ENCODE measurements at regions not wholly inside any gene's neighbourhood (a gene's known extent, or its start where the extent isn't known, plus 50 kb on each side); places are given as distances from the start of the nearest gene placed in this dataset.

DNA sequence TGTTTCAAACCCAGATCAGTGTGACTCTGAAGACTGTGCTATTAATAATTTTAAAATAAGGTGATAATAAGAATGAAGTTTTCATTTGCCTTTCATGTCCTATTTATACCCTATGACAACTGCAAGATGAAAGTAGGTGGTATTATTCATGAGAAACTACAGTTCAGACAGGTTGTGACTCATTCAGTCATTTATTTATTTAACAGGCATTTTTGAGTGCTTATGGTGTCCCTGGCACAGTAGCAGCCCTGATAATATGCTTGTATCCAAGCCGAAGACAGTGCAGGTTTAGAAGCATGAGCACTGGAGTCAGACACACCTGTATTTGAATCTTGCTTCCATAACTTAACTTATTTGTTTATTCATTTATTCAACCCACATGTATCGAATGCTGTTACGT lies 87.1 kb downstream of the FZD1 start:
- TF ChIP-seq, protein P1, sequence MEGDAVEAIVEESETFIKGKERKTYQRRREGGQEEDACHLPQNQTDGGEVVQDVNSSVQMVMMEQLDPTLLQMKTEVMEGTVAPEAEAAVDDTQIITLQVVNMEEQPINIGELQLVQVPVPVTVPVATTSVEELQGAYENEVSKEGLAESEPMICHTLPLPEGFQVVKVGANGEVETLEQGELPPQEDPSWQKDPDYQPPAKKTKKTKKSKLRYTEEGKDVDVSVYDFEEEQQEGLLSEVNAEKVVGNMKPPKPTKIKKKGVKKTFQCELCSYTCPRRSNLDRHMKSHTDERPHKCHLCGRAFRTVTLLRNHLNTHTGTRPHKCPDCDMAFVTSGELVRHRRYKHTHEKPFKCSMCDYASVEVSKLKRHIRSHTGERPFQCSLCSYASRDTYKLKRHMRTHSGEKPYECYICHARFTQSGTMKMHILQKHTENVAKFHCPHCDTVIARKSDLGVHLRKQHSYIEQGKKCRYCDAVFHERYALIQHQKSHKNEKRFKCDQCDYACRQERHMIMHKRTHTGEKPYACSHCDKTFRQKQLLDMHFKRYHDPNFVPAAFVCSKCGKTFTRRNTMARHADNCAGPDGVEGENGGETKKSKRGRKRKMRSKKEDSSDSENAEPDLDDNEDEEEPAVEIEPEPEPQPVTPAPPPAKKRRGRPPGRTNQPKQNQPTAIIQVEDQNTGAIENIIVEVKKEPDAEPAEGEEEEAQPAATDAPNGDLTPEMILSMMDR (IDR thresholded peaks at IDR 0.05): no peak
- TF ChIP-seq POLR2A (IDR thresholded peaks at IDR 0.05) (no peak), POLR2AphosphoS5 (IDR thresholded peaks at IDR 0.05) (no peak)
